Endothelial cell of umbilical vein (primary cell): ENCODE measurements at regions not wholly inside any gene's neighbourhood (a gene's known extent, or its start where the extent isn't known, plus 50 kb on each side); places are given as distances from the start of the nearest gene placed in this dataset.

Experiments used
- EZH2 ChIP-seq: IDR thresholded peaks from 2 replicates; pipeline ENCODE4 v1.6.1; 2012; ENCODE audit warnings: borderline replicate concordance, low read depth, mild to moderate bottlenecking, moderate library complexity, low read length, inconsistent platforms; ENCODE audit not compliant: severe bottlenecking
- JUN ChIP-seq: IDR thresholded peaks from 2 replicates; pipeline ENCODE4 v1.6.1; 2011; ENCODE audit warnings: borderline replicate concordance, low read depth; ENCODE audit not compliant: insufficient read length, insufficient read depth
- POLR2A ChIP-seq: IDR thresholded peaks from 2 replicates; pipeline ENCODE4 v1.6.1; 2012; ENCODE audit warnings: low read depth, mild to moderate bottlenecking, control low read depth, low read length
- POLR2AphosphoS5 ChIP-seq: IDR thresholded peaks from 2 replicates; pipeline ENCODE4 v1.6.1; 2012; ENCODE audit warnings: low read depth, mild to moderate bottlenecking, control low read depth, low read length, moderate library complexity; ENCODE audit not compliant: insufficient read depth
- TF ChIP-seq, protein P1 (sequence below), 2 donors: IDR thresholded peaks; 1 replicate in 1 of 2; 2 replicates in 1 of 2; pipeline ENCODE4 v1.5.1; 2011; ENCODE audit warnings: low read length in 2 of 2, mild to moderate bottlenecking in 2 of 2, moderate library complexity in 2 of 2, control low read depth in 1 of 2, inconsistent platforms in 1 of 2, low read depth in 1 of 2; ENCODE audit not compliant: insufficient read depth in 1 of 2; ENCODE audit errors: extremely low read depth in 1 of 2
- TF ChIP-seq, protein P2 (sequence below): IDR thresholded peaks from 2 replicates; pipeline ENCODE4 v1.6.1; 2011; ENCODE audit not compliant: insufficient read depth, insufficient read length

DNA sequence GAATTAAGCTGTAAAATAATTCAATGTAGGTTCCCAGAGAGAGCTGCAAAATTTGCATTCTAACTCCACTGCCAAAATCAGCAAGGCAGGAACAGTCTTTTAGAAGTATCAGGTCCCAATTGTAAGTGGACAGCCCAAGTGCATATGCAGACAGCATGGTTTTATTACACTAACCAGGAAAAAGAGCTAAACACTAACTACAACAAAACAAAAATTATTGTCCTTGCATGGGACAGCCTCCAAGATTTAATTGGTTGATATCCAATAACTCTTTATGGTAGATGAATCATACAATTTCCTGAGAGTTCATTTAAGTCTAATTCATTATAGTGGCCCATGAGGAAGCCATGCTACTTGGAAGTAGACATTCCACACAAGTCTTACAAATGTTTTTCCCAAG lies 154.3 kb upstream of the ZNF648 start:
- TF ChIP-seq, protein P1, sequence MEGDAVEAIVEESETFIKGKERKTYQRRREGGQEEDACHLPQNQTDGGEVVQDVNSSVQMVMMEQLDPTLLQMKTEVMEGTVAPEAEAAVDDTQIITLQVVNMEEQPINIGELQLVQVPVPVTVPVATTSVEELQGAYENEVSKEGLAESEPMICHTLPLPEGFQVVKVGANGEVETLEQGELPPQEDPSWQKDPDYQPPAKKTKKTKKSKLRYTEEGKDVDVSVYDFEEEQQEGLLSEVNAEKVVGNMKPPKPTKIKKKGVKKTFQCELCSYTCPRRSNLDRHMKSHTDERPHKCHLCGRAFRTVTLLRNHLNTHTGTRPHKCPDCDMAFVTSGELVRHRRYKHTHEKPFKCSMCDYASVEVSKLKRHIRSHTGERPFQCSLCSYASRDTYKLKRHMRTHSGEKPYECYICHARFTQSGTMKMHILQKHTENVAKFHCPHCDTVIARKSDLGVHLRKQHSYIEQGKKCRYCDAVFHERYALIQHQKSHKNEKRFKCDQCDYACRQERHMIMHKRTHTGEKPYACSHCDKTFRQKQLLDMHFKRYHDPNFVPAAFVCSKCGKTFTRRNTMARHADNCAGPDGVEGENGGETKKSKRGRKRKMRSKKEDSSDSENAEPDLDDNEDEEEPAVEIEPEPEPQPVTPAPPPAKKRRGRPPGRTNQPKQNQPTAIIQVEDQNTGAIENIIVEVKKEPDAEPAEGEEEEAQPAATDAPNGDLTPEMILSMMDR (IDR thresholded peaks at IDR 0.05; ENCODE audit: extremely low read depth in 1 of 2, insufficient read depth in 1 of 2, low read depth in 1 of 2, low read length in 2 of 2) = no peak
- TF ChIP-seq POLR2A (no peak), EZH2 (no peak), POLR2AphosphoS5 (no peak), JUN (no peak)
- TF ChIP-seq, protein P2, sequence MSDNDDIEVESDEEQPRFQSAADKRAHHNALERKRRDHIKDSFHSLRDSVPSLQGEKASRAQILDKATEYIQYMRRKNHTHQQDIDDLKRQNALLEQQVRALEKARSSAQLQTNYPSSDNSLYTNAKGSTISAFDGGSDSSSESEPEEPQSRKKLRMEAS = no peak
